ENCODE measurements at regions not wholly inside any gene's neighbourhood (a gene's known extent, or its start where the extent isn't known, plus 50 kb on each side); places are given as distances from the start of the nearest gene placed in this dataset.

DNA sequence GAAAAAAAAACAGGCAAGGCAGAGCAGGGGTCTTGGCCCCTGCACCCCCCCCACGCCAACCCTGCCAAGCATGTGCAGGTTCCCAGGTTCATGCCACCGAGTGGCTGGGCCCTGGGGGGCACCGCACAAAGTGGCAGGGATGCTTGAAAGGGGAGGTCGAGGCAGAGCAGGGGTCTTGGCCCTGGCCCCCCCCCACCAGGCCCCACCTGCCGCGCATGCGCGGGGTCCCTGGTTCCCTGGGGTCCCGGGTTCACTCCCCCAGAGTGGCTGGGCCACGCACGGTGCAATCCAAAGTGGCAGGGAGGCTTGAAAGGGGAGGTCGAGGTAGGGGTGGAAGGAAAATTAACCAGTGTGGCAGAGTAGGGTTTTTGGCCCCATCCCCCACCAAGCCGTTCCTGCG lies 312.2 kb downstream of the ALG10 start:
- no peaks in the 10 kb centered on the region for H3K27me3 ChIP-seq (ENCODE audit: insufficient read depth, poor library complexity, severe bottlenecking)
- DNase-seq (ENCODE audit: low spot score), result no peak
- no peaks in the 10 kb centered on the region for H3K4me1 ChIP-seq (ENCODE audit: insufficient read depth, poor library complexity, severe bottlenecking)
- H3K4me3 ChIP-seq (ENCODE audit: severe bottlenecking), result no peak overlapping the region
- H3K9me3 ChIP-seq (ENCODE audit: severe bottlenecking), result no peaks in the 10 kb centered on the region
- TF ChIP-seq, protein P1, sequence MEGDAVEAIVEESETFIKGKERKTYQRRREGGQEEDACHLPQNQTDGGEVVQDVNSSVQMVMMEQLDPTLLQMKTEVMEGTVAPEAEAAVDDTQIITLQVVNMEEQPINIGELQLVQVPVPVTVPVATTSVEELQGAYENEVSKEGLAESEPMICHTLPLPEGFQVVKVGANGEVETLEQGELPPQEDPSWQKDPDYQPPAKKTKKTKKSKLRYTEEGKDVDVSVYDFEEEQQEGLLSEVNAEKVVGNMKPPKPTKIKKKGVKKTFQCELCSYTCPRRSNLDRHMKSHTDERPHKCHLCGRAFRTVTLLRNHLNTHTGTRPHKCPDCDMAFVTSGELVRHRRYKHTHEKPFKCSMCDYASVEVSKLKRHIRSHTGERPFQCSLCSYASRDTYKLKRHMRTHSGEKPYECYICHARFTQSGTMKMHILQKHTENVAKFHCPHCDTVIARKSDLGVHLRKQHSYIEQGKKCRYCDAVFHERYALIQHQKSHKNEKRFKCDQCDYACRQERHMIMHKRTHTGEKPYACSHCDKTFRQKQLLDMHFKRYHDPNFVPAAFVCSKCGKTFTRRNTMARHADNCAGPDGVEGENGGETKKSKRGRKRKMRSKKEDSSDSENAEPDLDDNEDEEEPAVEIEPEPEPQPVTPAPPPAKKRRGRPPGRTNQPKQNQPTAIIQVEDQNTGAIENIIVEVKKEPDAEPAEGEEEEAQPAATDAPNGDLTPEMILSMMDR (IDR thresholded peaks at IDR 0.05; ENCODE audit: poor library complexity, severe bottlenecking), result no peak
- no peak for ATAC-seq (ENCODE audit: low read depth)
- H3K27ac ChIP-seq (ENCODE audit: poor library complexity, severe bottlenecking), result no peak overlapping the region
- no peaks in the 10 kb centered on the region for H3K36me3 ChIP-seq (ENCODE audit: low read depth)

DNA sequence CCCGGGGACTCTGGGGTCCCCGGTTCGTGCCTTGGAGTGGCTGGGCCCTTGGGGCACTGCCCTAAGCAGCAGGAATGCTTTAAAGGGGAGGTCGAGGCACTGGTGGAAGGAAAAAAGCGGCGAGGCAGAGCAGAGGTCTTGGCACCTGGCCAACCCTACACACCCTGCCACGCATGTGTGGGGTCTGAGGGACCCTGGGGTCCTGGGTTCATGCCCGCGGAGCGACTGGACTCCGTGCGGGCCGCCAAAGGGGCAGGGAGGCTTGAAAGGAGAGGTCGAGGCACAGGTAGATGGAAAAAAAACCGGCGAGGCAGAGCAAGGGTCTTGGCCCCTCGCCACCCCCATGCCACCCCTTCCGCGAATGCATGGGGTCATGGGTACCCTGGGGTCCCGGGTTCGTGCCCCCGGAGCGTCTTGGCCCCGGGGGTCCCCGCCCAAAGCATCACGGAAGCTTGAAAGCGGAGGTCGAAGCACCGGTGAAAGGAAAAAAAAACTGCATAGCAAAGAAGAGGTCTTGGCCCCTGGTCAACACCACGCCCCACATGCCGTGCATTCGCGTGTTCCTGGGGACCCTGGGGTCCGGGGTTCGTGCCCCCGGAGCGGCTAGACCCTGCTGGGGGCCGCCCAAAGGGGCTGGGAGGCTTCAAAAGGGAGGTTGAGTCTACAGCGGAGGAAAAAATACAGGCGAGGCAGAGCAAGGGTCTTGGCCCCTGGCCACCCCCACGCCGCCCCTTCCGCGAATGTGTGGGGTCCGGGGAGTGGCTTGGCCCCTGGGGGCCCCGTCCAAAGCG lies 312.9 kb downstream of the ALG10 start:
- Histone ChIP-seq H3K4me1 (ENCODE audit: insufficient read depth, poor library complexity, severe bottlenecking) (no peaks in the 10 kb centered on the region), H3K27ac (ENCODE audit: poor library complexity, severe bottlenecking) (no peak overlapping the region), H3K9me3 (ENCODE audit: severe bottlenecking) (no peaks in the 10 kb centered on the region), H3K27me3 (ENCODE audit: insufficient read depth, poor library complexity, severe bottlenecking) (no peaks in the 10 kb centered on the region), H3K4me3 (ENCODE audit: severe bottlenecking) (no peak overlapping the region), H3K36me3 (ENCODE audit: low read depth) (no peaks in the 10 kb centered on the region)
- TF ChIP-seq, protein P1 (IDR thresholded peaks at IDR 0.05; ENCODE audit: poor library complexity, severe bottlenecking), result no peak
- ATAC-seq (ENCODE audit: low read depth), result no peak
- no peak for DNase-seq (ENCODE audit: low spot score)

- DNase-seq (ENCODE audit: low spot score) (no peak), ATAC-seq (ENCODE audit: low read depth) (no peak)
- H3K27me3 ChIP-seq (ENCODE audit: insufficient read depth, poor library complexity, severe bottlenecking), result no peaks in the 10 kb centered on the region
- no peaks in the 10 kb centered on the region for H3K4me1 ChIP-seq (ENCODE audit: insufficient read depth, poor library complexity, severe bottlenecking)
- no peaks in the 10 kb centered on the region for H3K36me3 ChIP-seq (ENCODE audit: low read depth)
- TF ChIP-seq, protein P1 (IDR thresholded peaks at IDR 0.05; ENCODE audit: poor library complexity, severe bottlenecking), result no peak
- no peaks in the 10 kb centered on the region for H3K9me3 ChIP-seq (ENCODE audit: severe bottlenecking)
- no peak overlapping the region for H3K27ac ChIP-seq (ENCODE audit: poor library complexity, severe bottlenecking)
- H3K4me3 ChIP-seq (ENCODE audit: severe bottlenecking), result no peak overlapping the region
Observed at GRCh38 chr12:34335819-34336262, 313.5 kb downstream of the ALG10 start.

GRCh38 chr12:34336619-34337465 lies 314.5 kb downstream of the ALG10 start:
- TF ChIP-seq, protein P1 (IDR thresholded peaks at IDR 0.05; ENCODE audit: poor library complexity, severe bottlenecking), result no peak
- ATAC-seq (ENCODE audit: low read depth) (no peak), DNase-seq (ENCODE audit: low spot score) (no peak)
- no peaks in the 10 kb centered on the region for H3K4me1 ChIP-seq (ENCODE audit: insufficient read depth, poor library complexity, severe bottlenecking)
- no peaks in the 10 kb centered on the region for H3K36me3 ChIP-seq (ENCODE audit: low read depth)
- no peak overlapping the region for H3K27ac ChIP-seq (ENCODE audit: poor library complexity, severe bottlenecking)
- no peaks in the 10 kb centered on the region for H3K9me3 ChIP-seq (ENCODE audit: severe bottlenecking)
- H3K4me3 ChIP-seq (ENCODE audit: severe bottlenecking), result no peak overlapping the region
- no peaks in the 10 kb centered on the region for H3K27me3 ChIP-seq (ENCODE audit: insufficient read depth, poor library complexity, severe bottlenecking)

Data from RWPE2 (cell line).